Upper lobe of left lung (tissue), 6 donors: ENCODE measurements at regions not wholly inside any gene's neighbourhood (a gene's known extent, or its start where the extent isn't known, plus 50 kb on each side); places are given as distances from the start of the nearest gene placed in this dataset.

ENCODE experiments used
- ATAC-seq, 2 donors: fragments of 200-7000 bp; cut with Tn5 transposase; one replicate each; pipeline ENCODE4 v1.9.1; 2022; ENCODE audit warnings: mild to moderate bottlenecking in 2 of 2, moderate library complexity in 2 of 2; ENCODE audit not compliant: low FRiP score in 2 of 2
- DNase-seq, 2 donors: peaks; one replicate each; pipeline ENCODE4 v3.0.0-alpha.2; 2019 to 2020
- H3K27ac ChIP-seq, 4 donors: fragments of 200-600 bp; sonication (generic); one replicate each; pipeline ENCODE4 v1.5.1; 2016 to 2019
- H3K27me3 ChIP-seq, 4 donors: fragments of 200-600 bp; sonication (generic); one replicate each; pipeline ENCODE4 v1.5.1; 2017 to 2019
- H3K36me3 ChIP-seq, 4 donors: fragments of 200-600 bp; sonication (generic); one replicate each; pipeline ENCODE4 v1.5.1; 2016 to 2019
- H3K4me1 ChIP-seq, 4 donors: fragments of 200-600 bp; sonication (generic); one replicate each; pipeline ENCODE4 v1.5.1; 2018 to 2019
- H3K4me3 ChIP-seq, 4 donors: fragments of 200-600 bp; sonication (generic); one replicate each; pipeline ENCODE4 v1.5.1; 2017 to 2019; ENCODE audit warnings: mild to moderate bottlenecking in 2 of 4, moderate library complexity in 1 of 4
- H3K9me3 ChIP-seq, 4 donors: fragments of 200-600 bp; sonication (generic); one replicate each; pipeline ENCODE4 v1.5.1; 2018 to 2019
- EP300 ChIP-seq, 4 donors: sonication (generic); formaldehyde crosslinking; IDR thresholded peaks; one replicate each; pipeline ENCODE4 v1.5.1; 2017; ENCODE audit warnings: antibody characterized with exemption in 4 of 4, control low read depth in 2 of 4
- POLR2A ChIP-seq, 4 donors: fragments of 450-650 bp; IDR thresholded peaks; one replicate each; pipeline ENCODE4 v1.5.1; 2016 to 2017; ENCODE audit warnings: antibody characterized with exemption in 4 of 4, mild to moderate bottlenecking in 2 of 4
- POLR2AphosphoS5 ChIP-seq, 2 donors: sonication (generic); formaldehyde crosslinking; IDR thresholded peaks; one replicate each; pipeline ENCODE4 v1.5.1; 2017; ENCODE audit warnings: antibody characterized with exemption in 2 of 2
- WGBS, 2 donors: methylation state at CpG; one replicate each; pipeline ENCODE4 v1.1.5; 2017 to 2018; 5-methylcytosine and 5-hydroxymethylcytosine counted together
- TF ChIP-seq, protein P1 (sequence below), 6 experiments: fragments of 450-650 bp in 4 of 6; fragments of 200-600 bp in 2 of 6; sonication (generic) in 2 of 6; IDR thresholded peaks; one replicate each; pipeline ENCODE4 v1.5.1; 2016 to 2019; ENCODE audit warnings: antibody characterized with exemption in 6 of 6
- donor health status: DM: no; HTN: no; CAD: no; lungs with moderate emphysema.
- donor health status: DM: no; HTN: yes; CAD: no; lungs with severe emphysema.

- ATAC-seq (peak in 1 of 2 donors; percentile 47), DNase-seq (no peak)
- Histone ChIP-seq H3K4me1 (no peaks in the 10 kb centered on the region), H3K36me3 (no peaks in the 10 kb centered on the region), H3K9me3 (no peaks in the 10 kb centered on the region), H3K27me3 (no peaks in the 10 kb centered on the region), H3K4me3 (no peak overlapping the region), H3K27ac (no peak overlapping the region)
- TF ChIP-seq POLR2AphosphoS5 (IDR thresholded peaks at IDR 0.05) (peak in 1 of 2 donors; percentile 52), EP300 (IDR thresholded peaks at IDR 0.05) (no peak)
- 53 to 76% methylated on average over 1 of the region's 1 CpG for WGBS, 2 donors
Observed at GRCh38 chr3:69690-70089, 126.9 kb upstream of the CHL1 start.

- Histone ChIP-seq H3K4me3 (no peak overlapping the region), H3K36me3 (no peaks in the 10 kb centered on the region), H3K9me3 (no peaks in the 10 kb centered on the region), H3K27me3 (no peaks in the 10 kb centered on the region), H3K4me1 (no peaks in the 10 kb centered on the region), H3K27ac (peak overlapping the region in 2 of 4 donors; percentile 12 to 40)
- peak; percentile 34 to 67 for ATAC-seq
- DNase-seq, result no peak
- TF ChIP-seq POLR2AphosphoS5 (IDR thresholded peaks at IDR 0.05) (no peak), EP300 (IDR thresholded peaks at IDR 0.05) (no peak), POLR2A (IDR thresholded peaks at IDR 0.05) (no peak)
- TF ChIP-seq, protein P1, sequence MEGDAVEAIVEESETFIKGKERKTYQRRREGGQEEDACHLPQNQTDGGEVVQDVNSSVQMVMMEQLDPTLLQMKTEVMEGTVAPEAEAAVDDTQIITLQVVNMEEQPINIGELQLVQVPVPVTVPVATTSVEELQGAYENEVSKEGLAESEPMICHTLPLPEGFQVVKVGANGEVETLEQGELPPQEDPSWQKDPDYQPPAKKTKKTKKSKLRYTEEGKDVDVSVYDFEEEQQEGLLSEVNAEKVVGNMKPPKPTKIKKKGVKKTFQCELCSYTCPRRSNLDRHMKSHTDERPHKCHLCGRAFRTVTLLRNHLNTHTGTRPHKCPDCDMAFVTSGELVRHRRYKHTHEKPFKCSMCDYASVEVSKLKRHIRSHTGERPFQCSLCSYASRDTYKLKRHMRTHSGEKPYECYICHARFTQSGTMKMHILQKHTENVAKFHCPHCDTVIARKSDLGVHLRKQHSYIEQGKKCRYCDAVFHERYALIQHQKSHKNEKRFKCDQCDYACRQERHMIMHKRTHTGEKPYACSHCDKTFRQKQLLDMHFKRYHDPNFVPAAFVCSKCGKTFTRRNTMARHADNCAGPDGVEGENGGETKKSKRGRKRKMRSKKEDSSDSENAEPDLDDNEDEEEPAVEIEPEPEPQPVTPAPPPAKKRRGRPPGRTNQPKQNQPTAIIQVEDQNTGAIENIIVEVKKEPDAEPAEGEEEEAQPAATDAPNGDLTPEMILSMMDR (IDR thresholded peaks at IDR 0.05), result no peak
- WGBS, 2 donors, result 50 to 89% methylated on average over 1 of the region's 1 CpG
Observed at GRCh38 chr3:72776-73175, 123.8 kb upstream of the CHL1 start.

DNA sequence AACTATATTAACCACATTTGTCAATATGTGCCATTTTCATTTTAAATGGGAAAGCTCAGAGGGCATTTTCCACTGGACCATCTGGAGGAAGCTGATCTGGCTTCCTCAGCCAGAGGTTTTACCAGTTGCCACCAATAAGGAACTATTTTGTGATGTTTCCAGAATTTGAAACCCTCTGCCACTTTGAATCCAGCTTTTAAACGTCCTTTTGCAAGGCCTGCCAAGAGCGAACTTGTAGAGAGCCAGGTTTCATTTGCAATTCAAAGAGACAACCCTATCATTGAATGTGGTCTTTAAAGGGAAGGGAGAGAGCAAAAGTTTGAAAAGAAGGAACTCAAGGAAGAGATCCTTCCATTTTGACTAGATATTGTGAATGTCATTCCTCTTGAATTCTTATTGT is 123.3 kb upstream of the CHL1 start:
- no peak for ATAC-seq
- Histone ChIP-seq H3K9me3 (no peaks in the 10 kb centered on the region), H3K4me1 (no peaks in the 10 kb centered on the region), H3K27me3 (no peaks in the 10 kb centered on the region), H3K27ac (peak overlapping the region in 2 of 4 donors; percentile 12 to 40), H3K4me3 (no peak overlapping the region), H3K36me3 (no peaks in the 10 kb centered on the region)
- TF ChIP-seq, protein P1 (IDR thresholded peaks at IDR 0.05), result no peak
- DNase-seq, result no peak
- 38 to 42% methylated on average over 2 of the region's 2 CpGs for WGBS, 2 donors

GRCh38 chr3:74676-75243 is 121.8 kb upstream of the CHL1 start:
- H3K27ac ChIP-seq, result peak overlapping the region in 2 of 4 donors; percentile 7 to 44
- H3K27me3 ChIP-seq, result no peaks in the 10 kb centered on the region
- no peaks in the 10 kb centered on the region for H3K9me3 ChIP-seq
- H3K4me1 ChIP-seq, result no peaks in the 10 kb centered on the region
- TF ChIP-seq EP300 (IDR thresholded peaks at IDR 0.05) (no peak), POLR2A (IDR thresholded peaks at IDR 0.05) (no peak), POLR2AphosphoS5 (IDR thresholded peaks at IDR 0.05) (no peak)
- TF ChIP-seq, protein P1 (IDR thresholded peaks at IDR 0.05), result no peak
- ATAC-seq (peak in 1 of 2 donors; percentile 25), DNase-seq (no peak)
- no peaks in the 10 kb centered on the region for H3K36me3 ChIP-seq
- WGBS, 2 donors, result 78 to 85% methylated on average over 3 of the region's 3 CpGs
- no peak overlapping the region for H3K4me3 ChIP-seq

DNA sequence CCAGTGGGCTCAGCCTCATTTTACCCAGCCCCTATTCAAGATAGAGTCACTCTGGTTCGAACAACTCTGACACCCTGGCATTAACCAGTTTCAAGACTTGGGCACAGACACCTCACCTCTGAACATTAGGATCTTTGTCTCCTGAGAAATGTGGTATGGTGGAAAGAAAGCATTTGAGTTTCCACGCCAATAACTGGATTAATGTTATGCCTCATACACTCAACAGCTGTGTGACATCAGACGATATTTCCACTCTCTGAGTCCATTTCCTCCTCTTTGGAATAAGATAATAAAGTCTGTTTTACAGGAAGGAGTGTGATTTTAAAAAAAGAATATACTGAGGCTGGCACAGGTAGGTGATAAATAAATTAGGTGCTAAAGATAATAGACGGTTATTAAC is 121.3 kb upstream of the CHL1 start:
- Histone ChIP-seq H3K9me3 (no peaks in the 10 kb centered on the region), H3K27ac (peak overlapping the region in 1 of 4 donors; percentile 44), H3K4me3 (no peak overlapping the region), H3K36me3 (no peaks in the 10 kb centered on the region), H3K27me3 (no peaks in the 10 kb centered on the region), H3K4me1 (no peaks in the 10 kb centered on the region)
- DNase-seq (no peak), ATAC-seq (peak in 1 of 2 donors; percentile 72)
- 58 to 71% methylated on average over 4 of the region's 4 CpGs for WGBS, 2 donors
- TF ChIP-seq, protein P1 (IDR thresholded peaks at IDR 0.05), result no peak
- TF ChIP-seq POLR2AphosphoS5 (IDR thresholded peaks at IDR 0.05), result no peak
- no peak for TF ChIP-seq POLR2A (IDR thresholded peaks at IDR 0.05)
- TF ChIP-seq EP300 (IDR thresholded peaks at IDR 0.05), result no peak
